ENCODE measurements at regions not wholly inside any gene's neighbourhood (a gene's known extent, or its start where the extent isn't known, plus 50 kb on each side); places are given as distances from the start of the nearest gene placed in this dataset.

DNA sequence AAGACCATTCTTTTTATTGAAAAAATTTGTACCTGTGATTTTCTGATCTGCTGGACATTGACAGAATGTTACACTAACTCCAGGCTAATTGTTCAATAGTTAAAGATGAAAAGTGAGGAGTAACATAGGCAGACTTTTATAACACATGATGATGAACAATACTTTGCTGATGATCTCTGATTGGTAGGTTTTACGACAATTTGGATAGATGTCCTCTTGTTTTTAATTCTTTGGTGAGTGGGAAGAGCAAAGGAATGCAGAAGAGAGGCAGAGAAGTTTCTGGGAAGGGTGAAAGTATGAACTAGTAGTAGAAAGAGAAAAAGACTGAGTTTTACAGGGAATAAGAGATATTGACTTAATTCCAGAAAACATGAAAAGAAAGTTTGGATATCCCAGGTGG lies 267.3 kb upstream of the HAND2 start:
- H3K36me3 Mint-ChIP-seq = no peaks in the 10 kb centered on the region
- H3K27me3 Mint-ChIP-seq = no peaks in the 10 kb centered on the region
- no peak for ATAC-seq
- H3K4me3 Mint-ChIP-seq = no peak overlapping the region
- peaks cover 3% of the 10 kb centered on the region for H3K9me3 Mint-ChIP-seq
- H3K27ac Mint-ChIP-seq = no peak overlapping the region
- no peaks in the 10 kb centered on the region for H3K4me1 Mint-ChIP-seq

DNA sequence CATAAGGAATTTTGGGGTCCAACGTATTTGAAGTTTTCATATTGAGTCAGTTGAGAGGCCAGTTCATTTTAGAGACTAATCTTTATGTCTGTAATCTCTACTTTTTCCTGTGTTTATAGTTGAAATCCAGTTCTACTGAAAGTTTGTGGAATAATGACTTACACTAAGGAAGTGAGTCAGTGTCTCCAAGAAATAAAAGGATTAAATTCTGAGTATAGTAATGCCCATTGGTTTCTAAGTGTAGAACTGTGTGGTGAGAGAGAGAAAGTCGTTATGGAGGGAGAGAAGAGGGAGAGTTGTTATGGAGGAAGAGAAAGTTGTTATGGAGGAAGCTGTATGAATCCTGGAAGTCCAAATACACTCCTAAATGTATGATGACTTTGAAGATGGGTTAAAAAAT lies 264.6 kb upstream of the HAND2 start:
- Mint-ChIP-seq H3K36me3 (no peaks in the 10 kb centered on the region), H3K4me1 (no peaks in the 10 kb centered on the region), H3K4me3 (no peak overlapping the region), H3K9me3 (no peaks in the 10 kb centered on the region), H3K27me3 (no peaks in the 10 kb centered on the region), H3K27ac (no peak overlapping the region)
- ATAC-seq = no peak

DNA sequence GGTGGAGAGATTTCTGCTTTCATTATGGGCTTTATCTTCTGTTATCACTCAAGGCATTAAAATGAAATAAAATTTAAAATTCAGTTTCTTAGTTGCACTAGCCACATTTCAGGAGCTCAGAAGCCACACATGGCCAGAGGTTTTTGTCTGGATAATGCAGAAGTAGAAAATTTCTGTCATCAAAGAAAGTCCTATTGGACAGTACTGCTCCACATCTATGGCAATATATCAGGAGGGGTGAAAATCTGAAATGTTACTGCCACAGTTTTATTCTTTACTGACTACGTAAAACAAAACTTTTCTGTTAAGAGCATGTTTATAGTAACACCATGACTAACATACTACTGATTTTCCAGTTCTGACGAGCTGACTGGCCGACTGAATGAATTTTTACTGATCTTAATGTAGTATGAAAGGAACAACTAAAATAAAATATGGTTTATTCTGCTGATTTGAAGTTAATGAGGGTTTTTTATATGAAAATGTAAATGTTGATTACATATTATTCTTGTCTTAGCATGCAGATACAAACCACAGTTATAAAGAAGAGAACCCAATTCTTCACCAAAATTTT lies 264.0 kb upstream of the HAND2 start:
- no peaks in the 10 kb centered on the region for H3K27me3 Mint-ChIP-seq
- no peaks in the 10 kb centered on the region for H3K9me3 Mint-ChIP-seq
- H3K4me3 Mint-ChIP-seq = no peak overlapping the region
- no peak for ATAC-seq
- no peaks in the 10 kb centered on the region for H3K4me1 Mint-ChIP-seq
- H3K27ac Mint-ChIP-seq = no peak overlapping the region
- H3K36me3 Mint-ChIP-seq = no peaks in the 10 kb centered on the region

DNA sequence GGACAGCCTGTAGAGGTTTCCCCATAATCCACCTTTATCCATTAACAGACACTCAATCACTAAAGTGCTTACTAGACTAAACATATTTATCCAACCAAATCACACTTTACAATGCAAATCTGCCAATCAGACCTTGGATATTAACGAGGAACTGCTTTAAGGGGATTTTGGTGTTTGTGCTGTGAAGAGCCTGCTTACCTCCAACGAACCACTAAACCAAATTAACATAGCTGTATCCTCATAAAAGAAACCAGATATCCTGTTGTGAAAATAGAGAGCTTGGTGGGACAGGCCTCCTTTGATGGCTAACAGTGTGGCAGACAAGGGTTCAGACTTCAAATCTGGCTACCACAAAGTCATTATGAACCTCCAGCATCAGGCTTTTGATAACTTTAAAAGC lies 252.6 kb upstream of the HAND2 start:
- ATAC-seq = no peak
- Mint-ChIP-seq H3K27me3 (no peaks in the 10 kb centered on the region), H3K4me3 (no peak overlapping the region), H3K4me1 (no peaks in the 10 kb centered on the region), H3K27ac (no peak overlapping the region), H3K9me3 (peaks cover 3% of the 10 kb centered on the region), H3K36me3 (no peaks in the 10 kb centered on the region)

DNA sequence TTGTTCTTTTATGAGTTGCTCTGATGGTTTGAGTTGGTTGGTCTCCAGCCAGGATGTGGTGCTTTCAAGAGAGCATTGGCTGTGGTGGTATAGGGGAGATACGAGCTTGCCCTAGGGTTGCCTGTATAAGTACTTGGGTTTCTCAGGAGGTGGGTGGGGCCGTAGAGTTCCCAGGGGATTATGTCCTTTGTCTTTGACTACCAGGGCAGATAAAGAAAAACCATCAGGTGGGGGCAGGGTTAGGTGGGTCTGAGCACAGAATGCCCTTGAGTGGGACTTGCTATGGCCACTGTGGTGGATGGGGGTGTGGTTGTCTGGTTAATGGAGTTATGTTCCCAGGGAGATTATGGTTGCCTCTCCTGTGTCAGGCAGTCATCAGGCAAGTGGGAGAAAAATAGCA lies 247.9 kb upstream of the HAND2 start:
- Mint-ChIP-seq H3K27me3 (no peaks in the 10 kb centered on the region), H3K4me3 (no peak overlapping the region), H3K27ac (no peak overlapping the region), H3K36me3 (no peaks in the 10 kb centered on the region), H3K9me3 (peaks cover 8% of the 10 kb centered on the region), H3K4me1 (no peaks in the 10 kb centered on the region)
- ATAC-seq = no peak

DNA sequence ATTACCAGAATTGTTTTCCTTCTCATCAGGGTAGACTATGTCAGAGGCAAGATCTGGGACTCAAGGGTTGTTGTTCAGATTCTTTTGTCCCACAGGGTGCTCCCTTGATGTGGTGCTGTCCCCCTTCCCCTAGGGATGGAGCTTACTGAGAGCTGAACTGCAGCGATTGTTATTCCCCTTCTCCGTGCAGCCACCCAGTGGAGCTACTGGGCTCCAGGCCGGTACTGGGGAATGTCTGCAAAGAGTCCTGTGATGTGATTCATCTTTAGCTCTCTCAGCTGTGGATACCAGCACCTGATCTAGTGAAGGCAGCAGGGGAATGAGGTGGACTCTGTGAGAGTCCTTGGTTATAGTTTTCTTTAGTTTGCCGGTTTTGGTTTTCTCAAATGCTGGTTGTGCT lies 247.4 kb upstream of the HAND2 start:
- Mint-ChIP-seq H3K4me3 (no peak overlapping the region), H3K27ac (no peak overlapping the region), H3K4me1 (no peaks in the 10 kb centered on the region), H3K27me3 (no peaks in the 10 kb centered on the region), H3K9me3 (peaks cover 8% of the 10 kb centered on the region), H3K36me3 (no peaks in the 10 kb centered on the region)
- no peak for ATAC-seq

DNA sequence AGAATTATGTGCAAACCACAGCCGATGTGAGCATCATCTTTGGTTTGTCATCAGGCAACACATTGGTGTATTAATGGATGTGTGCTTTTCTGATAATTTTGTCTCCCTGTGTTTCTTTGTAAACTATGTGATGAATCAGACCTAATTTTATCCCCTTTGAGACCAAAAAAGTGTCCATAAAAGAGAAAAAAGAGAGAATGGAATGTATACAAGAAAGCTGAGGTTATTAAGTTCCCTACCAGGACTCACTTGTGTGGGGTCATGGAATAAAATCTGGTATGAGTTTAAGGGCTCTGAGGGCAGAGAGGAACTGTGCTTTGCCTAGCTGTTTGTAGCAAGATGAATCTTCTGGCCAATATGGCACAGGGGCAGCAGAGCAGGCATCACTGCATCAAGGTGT lies 239.5 kb upstream of the HAND2 start:
- Mint-ChIP-seq H3K4me1 (no peaks in the 10 kb centered on the region), H3K27me3 (no peaks in the 10 kb centered on the region), H3K4me3 (no peak overlapping the region), H3K9me3 (peaks cover 3% of the 10 kb centered on the region), H3K36me3 (no peaks in the 10 kb centered on the region), H3K27ac (no peak overlapping the region)
- ATAC-seq = no peak

DNA sequence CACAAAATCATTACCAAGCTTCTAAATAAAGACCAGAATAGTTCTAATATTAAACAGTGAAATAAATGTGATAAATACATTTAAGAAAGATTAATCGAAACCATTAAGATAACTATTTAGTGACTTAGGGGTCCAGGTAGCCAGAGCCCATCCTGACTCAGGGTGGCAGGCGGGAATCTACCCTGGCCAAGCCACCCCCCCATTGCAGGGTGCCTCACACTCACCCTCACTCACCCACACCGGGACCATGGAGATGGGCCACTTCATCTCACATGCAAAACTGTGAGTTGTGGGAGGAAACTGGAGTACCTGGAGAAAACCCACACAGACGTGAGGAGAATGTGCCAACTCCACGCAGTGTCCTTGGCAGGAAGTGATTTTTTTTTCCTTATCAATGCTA lies 237.6 kb upstream of the HAND2 start:
- ATAC-seq = no peak
- no peak overlapping the region for H3K4me3 Mint-ChIP-seq
- no peaks in the 10 kb centered on the region for H3K27me3 Mint-ChIP-seq
- H3K4me1 Mint-ChIP-seq = no peaks in the 10 kb centered on the region
- H3K36me3 Mint-ChIP-seq = no peaks in the 10 kb centered on the region
- H3K9me3 Mint-ChIP-seq = peaks cover 3% of the 10 kb centered on the region
- no peak overlapping the region for H3K27ac Mint-ChIP-seq

DNA sequence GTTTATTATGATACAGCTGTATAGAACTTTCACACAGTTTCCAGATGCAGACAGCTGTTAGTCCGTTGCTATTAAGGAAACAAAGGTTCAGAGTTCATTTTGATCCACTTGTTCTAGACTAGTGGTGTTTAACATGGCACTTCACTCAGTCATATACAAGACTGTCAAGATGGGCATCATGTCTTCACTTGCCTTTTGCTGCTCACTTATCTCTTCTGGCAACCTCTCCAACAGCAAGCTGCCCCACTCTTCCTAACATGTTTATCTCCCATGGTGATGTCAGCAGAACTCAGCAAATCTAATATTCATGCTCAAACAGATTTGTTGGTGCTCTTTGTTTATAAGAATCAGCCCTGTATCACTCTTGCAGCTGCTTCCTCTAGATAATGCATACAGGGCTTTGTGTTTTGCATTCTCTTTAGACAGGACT lies 236.2 kb upstream of the HAND2 start:
- Mint-ChIP-seq H3K9me3 (peaks cover 3% of the 10 kb centered on the region), H3K4me1 (no peaks in the 10 kb centered on the region), H3K36me3 (no peaks in the 10 kb centered on the region), H3K27me3 (no peaks in the 10 kb centered on the region), H3K4me3 (no peak overlapping the region), H3K27ac (no peak overlapping the region)
- no peak for ATAC-seq

DNA sequence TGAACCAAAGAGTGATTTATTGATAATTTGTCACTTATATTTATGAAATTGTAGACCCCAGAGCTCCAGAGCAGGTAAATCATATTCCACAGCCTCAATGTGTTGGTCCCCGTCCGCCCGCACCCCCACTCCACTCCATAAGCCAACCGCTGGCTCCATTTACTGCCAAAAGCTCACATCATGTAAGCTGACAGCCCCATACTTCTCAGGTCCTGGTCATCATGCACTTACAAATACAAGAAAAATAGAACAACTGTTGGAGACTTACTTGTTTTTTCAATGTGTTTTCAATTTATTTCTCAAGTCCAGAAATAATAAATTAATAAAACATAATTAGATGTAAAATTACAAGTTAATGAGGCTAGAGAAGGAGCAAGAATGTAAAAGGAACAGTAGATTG lies 235.7 kb upstream of the HAND2 start:
- no peak overlapping the region for H3K4me3 Mint-ChIP-seq
- no peak for ATAC-seq
- H3K36me3 Mint-ChIP-seq = no peaks in the 10 kb centered on the region
- peaks cover 1% of the 10 kb centered on the region for H3K9me3 Mint-ChIP-seq
- no peaks in the 10 kb centered on the region for H3K4me1 Mint-ChIP-seq
- no peaks in the 10 kb centered on the region for H3K27me3 Mint-ChIP-seq
- no peak overlapping the region for H3K27ac Mint-ChIP-seq

DNA sequence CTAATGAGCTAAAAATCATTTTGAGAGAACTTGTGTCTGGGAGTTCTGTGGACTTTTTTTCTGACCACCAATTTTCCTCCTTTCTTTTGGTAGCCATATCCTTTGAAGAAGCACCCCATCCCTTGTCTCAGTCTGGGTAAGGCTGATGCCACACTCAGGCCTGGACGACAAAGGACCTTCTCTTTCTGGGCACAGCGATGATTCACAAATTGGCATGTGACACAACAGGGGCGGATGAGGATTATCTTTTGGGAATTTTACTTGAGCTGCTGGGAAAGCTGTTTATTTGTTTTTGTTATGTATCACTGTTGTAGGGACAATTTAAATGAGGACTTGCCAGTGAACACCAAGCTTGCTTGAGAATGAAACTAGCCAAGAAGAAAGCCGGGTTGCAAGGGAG lies 233.4 kb upstream of the HAND2 start:
- ATAC-seq = no peak
- Mint-ChIP-seq H3K9me3 (no peaks in the 10 kb centered on the region), H3K27me3 (no peaks in the 10 kb centered on the region), H3K27ac (no peak overlapping the region), H3K4me1 (no peaks in the 10 kb centered on the region), H3K36me3 (no peaks in the 10 kb centered on the region), H3K4me3 (no peak overlapping the region)

DNA sequence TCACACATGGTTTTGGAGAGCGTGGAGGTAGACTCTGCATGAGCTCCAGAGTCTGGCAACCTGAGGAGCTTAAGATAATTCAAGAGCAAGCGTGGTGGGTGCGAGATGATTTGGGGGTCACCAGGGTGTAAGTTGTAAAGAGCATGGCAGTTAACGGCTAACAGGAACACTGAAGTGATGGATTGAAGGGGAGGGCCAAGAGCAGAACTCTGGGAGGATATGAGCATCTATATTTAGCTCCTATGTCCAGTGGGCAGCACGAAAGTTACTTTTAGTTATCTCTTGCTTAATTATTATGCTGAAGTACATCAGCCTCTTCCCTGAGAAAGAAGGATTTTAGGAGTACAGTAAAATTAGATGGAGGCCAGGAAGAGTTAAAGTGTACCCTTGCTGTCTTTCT lies 231.9 kb upstream of the HAND2 start:
- H3K4me3 Mint-ChIP-seq = no peak overlapping the region
- H3K9me3 Mint-ChIP-seq = no peaks in the 10 kb centered on the region
- no peak overlapping the region for H3K27ac Mint-ChIP-seq
- H3K4me1 Mint-ChIP-seq = no peaks in the 10 kb centered on the region
- no peak for ATAC-seq
- H3K27me3 Mint-ChIP-seq = no peaks in the 10 kb centered on the region
- no peaks in the 10 kb centered on the region for H3K36me3 Mint-ChIP-seq

DNA sequence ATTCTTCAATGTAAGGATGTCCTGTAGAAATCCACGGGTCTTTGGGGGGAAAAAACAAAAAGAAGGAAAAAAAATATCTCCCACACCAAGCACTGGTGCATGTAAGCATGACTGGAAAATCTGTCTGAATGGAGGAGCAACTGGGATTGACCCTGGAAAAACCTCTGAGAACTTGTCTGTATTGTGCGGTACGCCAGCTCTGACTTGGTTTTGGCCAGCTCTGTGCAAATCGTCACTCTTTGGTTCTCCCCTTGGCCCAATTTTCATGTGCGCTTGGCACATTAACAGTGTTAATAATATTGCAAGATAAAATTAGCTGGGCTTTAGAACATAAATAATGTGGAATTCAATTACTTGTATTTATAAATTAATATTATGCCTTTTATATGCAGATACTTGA lies 231.2 kb upstream of the HAND2 start:
- ATAC-seq = no peak
- no peak overlapping the region for H3K27ac Mint-ChIP-seq
- no peaks in the 10 kb centered on the region for H3K4me1 Mint-ChIP-seq
- no peak overlapping the region for H3K4me3 Mint-ChIP-seq
- no peaks in the 10 kb centered on the region for H3K27me3 Mint-ChIP-seq
- no peaks in the 10 kb centered on the region for H3K36me3 Mint-ChIP-seq
- no peaks in the 10 kb centered on the region for H3K9me3 Mint-ChIP-seq

DNA sequence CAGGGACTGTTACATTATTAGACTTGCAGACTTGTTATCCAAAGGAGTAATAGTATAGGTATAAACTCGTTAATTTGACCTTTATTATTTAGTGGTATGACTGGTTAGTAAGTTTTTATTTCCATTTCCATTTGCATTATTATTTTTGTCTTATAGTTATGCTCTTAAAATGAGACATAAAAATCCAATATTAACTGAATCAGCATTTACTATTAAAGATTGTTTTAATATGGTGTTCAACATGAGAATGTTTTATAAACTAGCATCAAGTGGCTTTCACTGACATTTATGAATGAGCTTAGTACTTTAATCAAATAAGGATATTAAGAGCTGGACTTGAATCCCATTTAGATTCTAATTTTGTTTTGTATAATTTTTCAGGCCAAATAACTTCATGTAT lies 228.1 kb upstream of the HAND2 start:
- no peaks in the 10 kb centered on the region for H3K9me3 Mint-ChIP-seq
- no peaks in the 10 kb centered on the region for H3K4me1 Mint-ChIP-seq
- no peak overlapping the region for H3K27ac Mint-ChIP-seq
- no peak for ATAC-seq
- H3K4me3 Mint-ChIP-seq = no peak overlapping the region
- H3K27me3 Mint-ChIP-seq = no peaks in the 10 kb centered on the region
- H3K36me3 Mint-ChIP-seq = no peaks in the 10 kb centered on the region

DNA sequence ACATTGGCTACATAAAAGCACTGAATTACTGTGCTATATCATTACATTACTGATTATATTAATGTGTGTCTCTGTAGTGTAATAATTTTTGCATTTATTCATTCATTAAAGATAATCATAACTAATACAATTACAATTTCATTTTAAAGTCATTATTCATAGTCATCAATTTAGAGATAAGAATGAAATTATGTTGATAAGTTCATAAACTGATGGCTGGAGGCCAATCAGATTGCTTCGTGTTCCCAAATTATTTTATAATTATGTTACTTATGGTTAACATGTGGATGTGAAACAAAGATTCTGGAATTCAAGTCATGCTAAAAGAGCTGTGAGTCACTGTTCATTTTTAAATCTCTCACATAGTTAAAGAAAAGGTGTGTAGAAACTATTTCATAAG lies 223.4 kb upstream of the HAND2 start:
- ATAC-seq = no peak
- Mint-ChIP-seq H3K4me1 (no peaks in the 10 kb centered on the region), H3K9me3 (no peaks in the 10 kb centered on the region), H3K4me3 (no peak overlapping the region), H3K27me3 (no peaks in the 10 kb centered on the region), H3K36me3 (no peaks in the 10 kb centered on the region), H3K27ac (no peak overlapping the region)

DNA sequence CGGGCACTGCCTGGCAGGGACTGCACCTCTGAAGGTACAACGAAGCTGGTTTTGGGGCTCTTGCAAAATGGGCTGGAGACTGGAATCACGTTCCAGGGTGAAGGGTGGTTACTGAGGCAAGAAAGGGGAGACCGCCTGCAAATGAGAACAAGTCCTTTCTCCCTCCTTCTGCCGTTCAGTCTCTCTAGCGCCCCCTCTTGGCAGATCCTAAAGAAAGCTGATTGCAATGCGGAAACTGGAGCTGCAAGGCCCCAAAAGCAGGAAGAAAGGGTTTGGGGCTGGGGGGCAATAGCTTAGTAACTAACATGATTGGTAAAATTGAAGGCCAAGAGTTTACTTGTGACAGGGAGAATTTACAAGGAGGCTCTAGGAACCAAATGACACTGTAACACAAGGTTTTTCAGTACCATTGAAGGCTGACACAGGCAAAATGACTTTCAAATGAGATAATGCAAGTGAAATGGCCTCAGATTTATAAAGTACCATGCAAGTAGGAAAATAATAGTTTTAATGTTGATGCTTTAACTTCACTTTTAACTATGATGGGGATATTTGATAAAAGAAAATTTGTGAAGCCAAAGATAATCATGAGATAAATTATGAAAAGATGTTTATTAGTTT lies 222.7 kb upstream of the HAND2 start:
- no peaks in the 10 kb centered on the region for H3K4me1 Mint-ChIP-seq
- no peaks in the 10 kb centered on the region for H3K36me3 Mint-ChIP-seq
- no peak overlapping the region for H3K4me3 Mint-ChIP-seq
- no peak overlapping the region for H3K27ac Mint-ChIP-seq
- no peaks in the 10 kb centered on the region for H3K27me3 Mint-ChIP-seq
- H3K9me3 Mint-ChIP-seq = no peaks in the 10 kb centered on the region
- ATAC-seq = no peak

DNA sequence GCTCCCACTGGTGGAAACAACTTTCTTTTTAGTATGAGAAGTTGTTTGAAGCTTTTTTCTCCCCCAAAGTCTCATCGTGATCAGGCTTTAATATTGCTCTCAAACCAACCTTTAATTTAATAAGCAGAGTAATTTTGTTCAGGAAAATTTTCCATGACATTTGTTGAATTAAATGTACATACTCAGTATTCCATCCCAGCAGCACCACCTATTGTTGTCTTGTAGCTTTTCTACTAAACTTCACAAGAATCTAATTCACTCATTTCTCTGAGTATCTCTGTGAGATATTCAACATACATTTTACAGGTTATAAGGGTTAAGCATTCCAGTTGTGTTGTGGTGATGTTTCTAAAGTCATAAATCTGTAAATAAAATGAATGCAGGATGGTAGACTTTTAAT lies 218.3 kb upstream of the HAND2 start:
- H3K4me1 Mint-ChIP-seq = no peaks in the 10 kb centered on the region
- no peaks in the 10 kb centered on the region for H3K36me3 Mint-ChIP-seq
- H3K27me3 Mint-ChIP-seq = no peaks in the 10 kb centered on the region
- H3K4me3 Mint-ChIP-seq = no peak overlapping the region
- no peak overlapping the region for H3K27ac Mint-ChIP-seq
- H3K9me3 Mint-ChIP-seq = no peaks in the 10 kb centered on the region
- ATAC-seq = no peak
